GM21825 (cell line): ENCODE measurements at regions not wholly inside any gene's neighbourhood (a gene's known extent, or its start where the extent isn't known, plus 50 kb on each side); places are given as distances from the start of the nearest gene placed in this dataset.
"Not testable (repeated sequence)": the region's sequence is repeated elsewhere in the genome, so short reads cannot be mapped to it uniquely, and the experiment has no call there.

Source experiments
- ATAC-seq: cut with Tn5 transposase; IDR thresholded peaks from one replicate; pipeline ENCODE4 v1.9.1; 2021; ENCODE audit warnings: mild to moderate bottlenecking, moderate library complexity; ENCODE audit not compliant: unreplicated experiment

DNA sequence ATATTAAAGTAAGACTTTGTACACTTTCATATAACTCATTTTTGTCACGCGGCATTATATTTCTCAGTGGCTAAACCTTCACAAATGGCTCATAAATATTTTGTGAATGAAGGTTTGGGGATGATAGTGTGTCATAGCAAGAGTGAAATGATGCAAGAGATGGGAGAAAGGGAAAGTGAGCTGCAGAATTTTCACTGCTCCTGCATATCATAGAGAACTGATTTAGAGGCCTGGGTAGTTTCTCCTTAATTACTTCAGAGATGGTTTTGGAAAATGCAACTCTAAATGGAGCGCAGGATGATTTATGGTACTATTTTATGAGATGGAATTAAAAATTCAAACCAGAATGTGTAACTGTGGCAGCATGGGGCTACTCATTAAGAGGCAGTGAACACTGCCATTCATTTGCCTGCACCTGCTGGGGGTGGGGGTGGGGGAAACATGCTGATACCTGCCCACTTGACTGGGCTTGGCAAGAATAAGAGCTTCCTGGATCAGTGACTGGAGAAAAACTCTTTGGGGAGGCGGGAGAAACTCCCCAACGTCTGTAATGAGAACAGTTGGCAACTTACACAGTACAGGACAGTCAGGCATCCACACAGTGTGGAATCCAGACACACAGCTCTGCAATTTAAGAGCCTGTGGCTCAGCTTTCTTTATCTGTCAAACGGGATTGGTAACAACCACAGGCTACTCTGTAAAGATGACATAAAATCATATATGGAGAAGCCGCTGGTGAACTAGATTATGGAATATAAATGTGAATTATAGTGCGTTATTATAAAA is 941.9 kb downstream of the SLC4A3 start:
- no peak for ATAC-seq

DNA sequence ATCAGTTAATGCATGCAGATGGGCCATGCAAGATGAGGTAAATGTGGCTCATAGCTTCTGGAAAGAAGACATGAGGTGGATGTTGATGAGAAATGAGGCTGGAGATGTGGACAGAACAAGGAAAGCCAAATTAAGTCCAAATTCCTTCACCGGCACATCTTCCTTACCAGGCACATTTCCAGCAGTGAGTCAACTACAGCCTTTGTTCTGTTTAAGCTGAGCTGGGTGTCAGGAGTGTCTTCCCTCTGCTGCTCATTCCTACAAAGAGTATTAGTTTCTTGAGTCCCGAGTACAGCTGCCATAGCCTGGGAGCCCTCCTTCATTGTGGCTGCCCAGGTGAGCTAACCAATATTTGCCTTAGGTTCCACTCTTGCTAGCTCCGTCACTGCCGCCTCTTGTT is 945.0 kb downstream of the SLC4A3 start:
- no peak for ATAC-seq

DNA sequence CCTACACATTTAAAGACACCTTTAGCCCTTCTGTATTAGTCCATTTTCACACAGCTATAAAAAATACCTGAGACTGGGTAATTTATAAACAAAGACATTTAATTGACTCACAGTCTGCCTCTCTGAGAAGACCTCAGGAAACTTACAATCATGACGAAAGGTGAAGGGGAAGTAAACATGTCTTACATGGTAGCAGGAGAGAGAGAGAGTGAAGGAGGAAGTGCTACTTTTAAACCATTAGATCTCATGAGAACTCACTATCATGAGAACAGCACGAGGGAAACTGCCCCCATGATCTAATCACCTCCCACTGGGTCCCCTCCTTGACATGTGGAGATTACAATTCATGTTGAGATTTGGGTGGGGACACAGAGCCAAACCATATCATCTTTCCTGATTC is 946.6 kb downstream of the SLC4A3 start:
- no peak for ATAC-seq

DNA sequence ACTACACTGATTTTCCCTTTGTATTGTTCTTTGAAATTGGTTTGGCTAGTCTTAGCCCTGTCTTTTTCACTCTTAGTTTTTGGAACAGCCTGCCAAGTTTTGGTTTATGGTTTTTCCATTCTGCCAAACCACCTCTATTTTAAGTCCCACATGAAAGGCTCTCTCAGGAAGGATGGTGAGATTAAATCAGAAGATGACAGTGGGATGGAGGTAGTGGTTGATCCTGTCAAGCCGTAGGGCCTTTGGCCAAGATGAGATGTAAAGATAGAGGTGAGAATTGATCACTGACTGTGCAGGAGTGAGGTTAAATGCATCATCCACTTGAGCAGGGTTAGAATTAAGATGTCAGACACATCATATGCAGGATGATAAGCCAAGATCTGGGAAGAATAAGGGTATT is 948.5 kb downstream of the SLC4A3 start:
- ATAC-seq, result no peak

- ATAC-seq, result no peak
Observed at GRCh38 chr2:220579452-220579851, 952.0 kb downstream of the SLC4A3 start.

GRCh38 chr2:220580113-220580512 is 952.7 kb downstream of the SLC4A3 start:
- ATAC-seq, result no peak

- no peak for ATAC-seq
Observed at GRCh38 chr2:220583725-220584124, 956.3 kb downstream of the SLC4A3 start.

DNA sequence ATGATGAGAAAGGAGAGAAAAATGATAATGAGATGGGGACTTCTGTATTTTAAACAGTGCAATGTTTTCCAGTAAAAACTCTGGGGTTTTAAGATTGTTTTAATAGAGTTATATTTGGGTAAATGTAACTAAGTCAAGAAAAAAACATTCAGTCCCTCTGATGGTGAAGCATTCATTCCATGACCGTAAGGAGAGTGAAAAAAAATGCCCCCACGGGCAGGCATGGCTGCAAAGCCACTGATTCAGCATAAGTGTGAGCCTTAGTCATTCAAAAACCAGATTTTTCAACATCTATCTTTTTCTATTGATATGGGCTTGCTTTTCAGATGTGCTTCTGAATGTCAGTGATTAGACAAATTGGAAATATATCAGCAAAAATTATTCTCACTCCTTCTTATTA is 957.8 kb downstream of the SLC4A3 start:
- ATAC-seq, result no peak

GRCh38 chr2:220586980-220587530 is 959.6 kb downstream of the SLC4A3 start:
- ATAC-seq, result no peak

DNA sequence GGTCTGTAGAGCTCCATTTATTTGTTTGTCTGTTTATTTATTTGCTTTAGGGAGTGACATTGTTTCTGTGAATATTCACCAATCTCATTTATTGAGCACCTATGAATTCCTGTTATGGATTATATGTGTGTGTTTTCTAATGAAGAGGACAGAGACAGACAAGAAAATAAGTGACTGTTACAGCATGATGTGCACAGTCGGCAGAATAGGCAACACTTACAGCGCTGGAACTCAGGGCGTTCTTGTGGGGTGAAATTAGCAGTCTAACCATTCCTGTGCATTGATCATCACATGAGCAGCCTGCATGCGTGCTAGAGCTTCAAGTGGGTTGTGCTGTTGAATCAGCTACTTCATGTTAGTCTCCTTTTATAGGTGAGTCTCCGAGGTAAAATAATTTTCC is 960.7 kb downstream of the SLC4A3 start:
- ATAC-seq, result no peak

- ATAC-seq, result no peak
Observed at GRCh38 chr2:220590476-220590875, 963.0 kb downstream of the SLC4A3 start.

- ATAC-seq, result no peak
Observed at GRCh38 chr2:220593526-220593925, 966.1 kb downstream of the SLC4A3 start.

- no peak for ATAC-seq
Observed at GRCh38 chr2:220601674-220602073, 970.4 kb downstream of the EPHA4 start.

DNA sequence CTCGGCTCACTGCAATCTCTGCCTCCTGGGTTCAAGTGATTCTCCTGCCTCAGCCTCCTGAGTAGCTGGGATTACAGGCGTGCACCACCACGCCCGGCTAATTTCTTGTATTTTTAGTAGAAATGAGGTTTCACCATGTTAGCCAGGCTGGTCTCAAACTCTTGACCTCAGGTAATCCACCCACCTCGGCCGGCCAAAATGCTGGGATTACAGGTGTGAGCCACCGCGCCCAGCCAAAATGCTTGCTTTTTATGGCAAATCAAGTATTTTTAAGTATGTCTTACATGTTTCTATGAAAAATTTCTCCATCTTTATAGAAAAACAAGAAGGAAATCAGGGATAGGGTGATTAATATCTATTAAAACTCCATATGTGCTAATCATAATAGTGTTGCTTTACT is 959.1 kb downstream of the EPHA4 start:
- ATAC-seq, result not testable (repeated sequence)

DNA sequence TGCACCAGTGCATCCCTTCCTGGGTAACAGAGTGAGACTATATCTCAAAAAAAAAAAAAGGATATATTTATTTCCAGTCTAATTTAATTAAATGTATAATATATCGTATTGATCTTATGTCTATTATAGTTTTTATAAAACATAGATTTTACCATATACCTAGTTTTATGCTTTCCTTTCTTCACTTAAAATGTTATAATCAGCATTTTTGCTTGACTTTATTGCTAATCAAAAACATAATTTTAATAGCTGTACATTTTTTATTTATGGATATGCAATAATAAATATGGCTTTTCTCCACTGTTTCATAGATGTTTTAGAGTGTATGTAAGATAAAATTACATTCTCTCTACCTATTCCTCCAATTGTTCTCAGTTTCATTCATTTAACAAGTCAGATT is 958.0 kb downstream of the EPHA4 start:
- no peak for ATAC-seq

GRCh38 chr2:220619525-220620220 is 952.4 kb downstream of the EPHA4 start:
- no peak for ATAC-seq

GRCh38 chr2:220626603-220627002 is 945.5 kb downstream of the EPHA4 start:
- no peak for ATAC-seq

- no peak for ATAC-seq
Observed at GRCh38 chr2:220628252-220628651, 943.9 kb downstream of the EPHA4 start.

- ATAC-seq, result no peak
Observed at GRCh38 chr2:220641137-220641536, 931.0 kb downstream of the EPHA4 start.

- no peak for ATAC-seq
Observed at GRCh38 chr2:220646424-220646823, 925.7 kb downstream of the EPHA4 start.

DNA sequence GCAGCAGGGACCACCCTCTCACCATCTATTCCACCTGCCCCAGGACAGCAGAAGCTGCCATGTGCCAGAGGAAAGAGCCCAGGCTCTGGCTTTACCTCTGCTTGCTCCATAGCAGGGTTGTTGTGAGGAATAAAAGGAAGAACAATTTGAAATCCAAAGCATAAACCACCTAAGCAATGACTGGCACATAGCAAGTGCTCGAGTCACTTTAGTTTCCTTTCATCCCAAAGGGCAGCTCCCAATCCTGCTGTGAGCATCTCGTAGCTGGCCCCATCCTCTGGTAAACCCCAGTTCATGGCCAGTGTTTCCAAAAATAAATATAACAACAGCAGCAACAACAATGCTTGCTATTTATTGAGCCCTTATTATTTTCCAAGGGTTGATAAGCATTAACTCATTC is 923.5 kb downstream of the EPHA4 start:
- ATAC-seq, result no peak

DNA sequence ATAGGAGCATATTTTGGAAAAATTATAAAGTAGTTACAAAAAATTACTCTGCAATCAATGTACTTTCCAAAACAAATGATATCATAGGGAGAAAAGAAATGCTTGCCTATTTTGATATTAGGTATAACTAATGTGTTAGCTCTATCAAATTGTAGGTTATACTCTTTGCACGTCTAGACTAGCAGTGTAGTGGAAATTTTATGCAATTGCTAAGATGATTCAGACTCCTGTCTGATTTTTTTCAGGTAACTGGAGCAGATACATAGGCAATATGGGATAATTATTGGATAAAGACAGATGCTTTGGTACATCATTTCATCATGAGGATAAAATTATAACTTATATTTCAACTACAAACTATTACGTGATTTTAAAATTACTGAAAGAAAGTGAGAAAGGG is 918.3 kb downstream of the EPHA4 start:
- ATAC-seq, result no peak
